ENCODE measurements at regions not wholly inside any gene's neighbourhood (a gene's known extent, or its start where the extent isn't known, plus 50 kb on each side); places are given as distances from the start of the nearest gene placed in this dataset.

DNA sequence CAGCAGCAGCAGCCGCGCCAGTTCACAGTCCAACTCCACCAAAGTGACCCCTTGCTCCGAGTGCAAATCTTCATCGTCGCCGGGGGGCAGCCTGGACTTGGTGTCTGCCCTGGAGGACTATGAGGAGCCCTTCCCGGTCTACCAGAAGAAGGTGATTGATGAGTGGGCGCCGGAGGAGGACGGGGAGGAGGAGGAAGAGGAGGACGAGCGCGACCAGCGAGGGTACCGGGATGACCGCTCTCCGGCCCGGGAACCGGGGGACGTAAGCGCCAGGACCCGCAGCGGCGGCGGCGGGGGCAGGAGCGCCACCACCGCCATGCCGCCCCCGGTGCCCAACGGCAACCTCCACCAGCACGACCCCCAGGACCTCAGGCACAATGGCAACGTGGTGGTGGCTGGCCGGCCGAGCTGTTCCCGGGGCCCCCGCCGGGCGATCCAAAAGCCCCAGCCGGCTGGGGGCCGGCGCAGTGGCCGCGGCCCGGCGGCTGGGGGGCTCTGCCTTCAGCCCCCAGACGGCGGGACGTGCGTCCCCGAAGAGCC, 224.1 kb upstream of the IL12A start:
- no peak for TF ChIP-seq POLR2A (IDR thresholded peaks at IDR 0.05; ENCODE audit: low read depth, low read length)
- TF ChIP-seq POU2F2 (IDR thresholded peaks at IDR 0.05; ENCODE audit: low read depth, low read length), result no peak
